CD4-positive, alpha-beta T cell treated with Interleukin-2 at 100 ng/mL for 4 hours (primary cell): ENCODE measurements at regions not wholly inside any gene's neighbourhood (a gene's known extent, or its start where the extent isn't known, plus 50 kb on each side); places are given as distances from the start of the nearest gene placed in this dataset.
"Not testable (repeated sequence)": the region's sequence is repeated elsewhere in the genome, so short reads cannot be mapped to it uniquely, and the experiment has no call there.

Source experiments
- DNase-seq: peaks from one replicate; pipeline ENCODE4 v3.0.0-alpha.2; 2020; ENCODE audit warnings: low spot score

- no peak for DNase-seq
These were observed 138.7 kb downstream of the YTHDC2 start for GRCh38 chr5:113652161-113652560.

DNA sequence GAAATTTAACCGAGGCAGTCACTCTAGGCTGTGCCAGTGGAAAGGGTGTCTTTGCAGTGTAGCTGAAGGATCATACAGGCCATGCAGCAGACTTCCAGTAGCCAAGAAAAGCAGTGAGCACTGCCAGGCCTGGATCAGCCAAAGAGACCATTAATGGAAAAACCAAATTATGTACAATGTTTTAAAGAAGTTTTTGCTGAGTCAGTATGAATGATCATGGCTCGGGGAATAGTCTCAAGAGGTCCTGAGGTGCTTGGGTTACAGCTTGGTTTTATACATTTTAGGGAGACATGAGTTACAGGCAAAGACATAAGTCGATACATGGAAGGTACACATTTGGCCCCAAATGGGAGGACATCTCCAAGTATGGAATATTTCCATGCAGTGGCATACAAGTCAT is 141.3 kb downstream of the YTHDC2 start:
- DNase-seq: no peak

DNA sequence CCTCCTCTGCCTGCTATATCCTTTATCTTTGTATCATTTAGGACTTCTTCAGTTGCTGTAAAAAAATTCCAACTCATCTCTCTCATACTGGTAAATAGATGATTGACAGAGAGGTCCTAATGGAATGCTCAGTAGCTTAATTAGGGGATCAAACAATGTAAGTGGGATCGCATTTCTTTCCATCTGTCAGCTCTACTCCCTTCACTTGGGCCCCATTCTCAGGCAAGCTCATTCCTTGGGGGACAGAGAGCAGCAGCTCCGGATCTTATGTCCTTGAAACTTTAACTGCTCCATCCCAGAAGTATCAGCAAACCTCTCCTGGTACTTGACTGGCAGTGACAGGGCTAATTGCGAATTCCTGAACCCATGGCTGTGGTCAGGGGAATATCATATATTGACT is 146.7 kb downstream of the YTHDC2 start:
- DNase-seq: no peak

DNA sequence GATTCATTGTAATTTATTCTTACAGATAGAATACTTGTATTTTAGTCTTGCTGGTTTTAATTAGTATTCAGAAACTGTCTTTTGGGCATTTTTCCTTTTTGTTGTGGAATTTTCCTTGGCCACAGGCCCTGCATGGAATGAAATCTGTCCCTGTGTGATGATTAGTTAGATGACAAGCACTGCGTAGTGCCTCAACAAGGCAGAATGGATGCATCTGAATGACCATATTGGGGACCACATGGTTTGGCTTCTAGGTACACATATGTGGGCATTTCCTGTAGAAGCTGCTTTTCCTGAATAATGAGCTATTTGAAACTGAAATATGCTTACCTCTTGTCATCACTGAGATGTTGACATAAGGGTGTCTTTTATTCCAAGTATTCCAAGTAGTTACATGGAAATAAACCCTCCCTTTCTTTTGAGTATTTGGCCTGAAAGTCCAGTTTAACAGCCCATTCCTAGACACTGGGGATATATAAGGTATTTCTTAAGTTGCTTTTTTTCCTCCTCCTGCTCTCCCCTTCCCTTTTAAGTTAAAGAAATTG is 147.3 kb downstream of the YTHDC2 start:
- no peak for DNase-seq

DNA sequence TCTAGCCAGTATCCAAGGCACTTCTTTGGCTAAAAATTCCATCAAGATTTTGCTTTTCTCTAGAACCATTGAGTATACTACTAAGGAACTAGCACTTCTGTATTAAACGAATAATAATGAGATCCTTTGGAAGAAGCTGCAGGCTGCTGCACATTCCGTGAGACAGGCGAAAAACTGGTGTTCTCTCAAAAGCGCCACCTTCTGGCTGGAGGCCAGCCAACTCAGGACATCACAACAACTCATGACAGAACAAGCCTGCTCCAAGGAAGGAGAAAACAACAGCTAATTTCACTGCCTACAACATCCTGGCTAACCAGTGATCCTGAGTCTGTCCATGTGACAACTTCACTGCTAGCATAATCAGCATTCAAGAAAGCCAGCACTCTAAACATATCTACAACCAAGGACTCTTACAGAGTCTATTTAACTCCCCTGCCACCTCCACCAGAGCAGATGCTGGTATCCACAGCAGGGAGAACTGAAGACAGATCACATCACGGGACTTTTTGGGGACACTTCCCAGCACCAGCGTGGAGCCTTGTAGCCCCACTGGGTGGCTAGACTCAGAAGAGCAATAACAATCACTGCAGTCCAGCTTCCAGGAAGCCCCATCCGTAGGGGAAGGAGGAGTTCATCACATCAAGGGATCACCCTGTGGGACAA is 150.5 kb downstream of the YTHDC2 start:
- DNase-seq: peak; percentile 22

- no peak for DNase-seq
These were observed 159.5 kb downstream of the YTHDC2 start for GRCh38 chr5:113673041-113673440.

- DNase-seq: no peak
These were observed 161.7 kb downstream of the YTHDC2 start for GRCh38 chr5:113675166-113675565.

GRCh38 chr5:113678202-113678601 is 164.7 kb downstream of the YTHDC2 start:
- DNase-seq: no peak

GRCh38 chr5:113678924-113679575 is 165.6 kb downstream of the YTHDC2 start:
- peak; percentile 21 for DNase-seq

GRCh38 chr5:113680534-113680933 is 167.0 kb downstream of the YTHDC2 start:
- DNase-seq: no peak

GRCh38 chr5:113682497-113683136 is 169.1 kb downstream of the YTHDC2 start:
- DNase-seq: no peak

- no peak for DNase-seq
These were observed 169.7 kb downstream of the YTHDC2 start for GRCh38 chr5:113683211-113683610.

- DNase-seq: no peak
These were observed 173.1 kb downstream of the YTHDC2 start for GRCh38 chr5:113686599-113686998.

DNA sequence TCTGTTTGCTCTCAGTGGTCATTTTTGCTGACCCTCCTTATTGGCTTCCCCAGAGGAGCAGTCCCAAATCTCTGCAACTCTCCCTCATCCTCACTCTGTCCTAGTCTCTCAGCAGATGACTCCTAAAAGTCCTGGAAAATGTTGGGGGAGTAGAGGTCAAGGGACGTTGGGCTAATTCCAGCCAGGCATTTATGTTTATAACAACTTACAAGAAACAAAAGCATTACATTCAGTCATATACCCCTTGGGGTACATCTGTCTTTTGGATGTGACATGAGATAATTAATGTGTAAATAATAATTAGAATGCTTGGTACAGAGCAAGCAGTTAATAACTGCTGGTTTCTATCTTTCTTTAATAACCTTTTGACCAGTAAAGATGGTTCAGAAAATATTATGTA is 176.2 kb downstream of the YTHDC2 start:
- DNase-seq: no peak

DNA sequence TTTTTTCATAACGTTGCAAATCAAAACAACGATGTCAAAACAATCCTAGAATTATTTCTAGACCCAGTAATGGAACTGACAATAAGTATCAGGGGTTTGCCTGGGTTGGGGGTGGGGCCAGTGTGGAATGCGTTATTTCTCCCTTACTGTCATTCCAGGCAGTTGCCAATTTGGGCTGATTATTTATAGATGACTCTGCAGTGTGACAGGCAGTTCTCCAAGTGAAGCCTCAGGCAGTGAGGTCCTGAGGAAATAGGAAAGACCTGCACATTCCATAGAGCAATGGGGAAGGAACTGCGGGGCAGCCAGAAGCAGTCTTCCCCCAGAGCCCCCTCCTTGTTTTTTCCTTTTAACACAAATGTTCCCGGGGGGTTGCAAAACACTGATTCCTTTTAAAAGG is 179.0 kb downstream of the YTHDC2 start:
- DNase-seq: no peak

DNA sequence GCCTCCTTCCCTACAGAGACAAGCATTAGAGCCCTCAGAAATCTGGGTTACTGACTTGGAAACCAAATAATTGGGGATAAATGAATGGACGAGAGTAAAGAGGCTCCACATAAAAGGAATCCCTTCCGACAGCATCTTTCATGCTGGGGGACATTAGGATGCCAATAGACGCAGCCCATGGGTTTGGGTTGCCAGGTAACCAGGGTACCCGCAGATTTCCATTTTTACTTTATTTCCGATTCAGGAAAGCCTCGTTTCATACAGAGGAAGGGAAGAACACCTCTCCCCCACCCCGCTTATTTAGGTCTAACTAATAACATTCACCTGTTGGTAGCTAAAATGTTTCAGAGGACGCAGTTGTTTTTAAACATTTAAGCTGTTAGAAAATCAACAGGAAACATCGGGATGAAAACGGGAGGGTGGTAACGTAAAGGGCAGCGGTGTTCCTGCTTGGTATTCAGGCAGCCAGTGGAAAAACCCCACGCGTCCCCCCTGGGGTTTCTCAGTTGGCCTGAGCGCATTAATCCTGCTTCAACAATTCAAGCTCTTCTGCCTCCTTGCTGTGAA is 179.5 kb downstream of the YTHDC2 start:
- no peak for DNase-seq

- DNase-seq: no peak
These were observed 180.2 kb downstream of the YTHDC2 start for GRCh38 chr5:113693701-113694100.

- DNase-seq: no peak
These were observed 181.1 kb downstream of the YTHDC2 start for GRCh38 chr5:113694576-113694975.

DNA sequence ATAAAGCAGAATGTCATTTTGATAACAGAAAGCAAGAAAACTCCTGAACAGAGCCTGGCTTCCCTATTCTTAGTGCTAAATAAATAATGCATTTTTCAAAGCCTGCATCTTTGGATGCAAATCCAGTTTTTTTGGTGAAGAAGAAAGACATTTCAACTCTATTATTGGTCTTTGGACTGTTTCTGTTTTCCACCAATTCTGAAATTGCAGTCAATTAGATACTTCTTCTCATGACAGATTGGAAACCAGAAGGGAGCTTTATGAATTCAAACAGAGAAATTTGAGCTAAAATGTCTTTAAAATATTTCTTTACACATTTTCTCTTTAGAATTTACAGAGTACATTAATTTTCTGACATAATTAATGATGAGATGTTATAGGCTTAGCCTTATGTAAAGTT is 189.8 kb downstream of the YTHDC2 start:
- no peak for DNase-seq

GRCh38 chr5:113705657-113706056 is 192.2 kb downstream of the YTHDC2 start:
- DNase-seq: no peak

- DNase-seq: no peak
These were observed 199.6 kb downstream of the YTHDC2 start for GRCh38 chr5:113713051-113713450.

- not testable (repeated sequence) for DNase-seq
These were observed 202.4 kb downstream of the YTHDC2 start for GRCh38 chr5:113715921-113716320.

- DNase-seq: no peak
These were observed 206.1 kb downstream of the YTHDC2 start for GRCh38 chr5:113719549-113719948.
